H1 (cell line): ENCODE measurements at regions not wholly inside any gene's neighbourhood (a gene's known extent, or its start where the extent isn't known, plus 50 kb on each side); places are given as distances from the start of the nearest gene placed in this dataset.

Experiments used
- CTCF ChIA-PET: fragments of 300-600 bp; sonication (Branson Sonifier 250); formaldehyde crosslinking; loops from one replicate; lab custom pipeline; 2021; ENCODE audit not compliant: partially characterized antibody; lab: Charles Lee
- POLR2A ChIA-PET: fragments of 300-600 bp; sonication (Branson Sonifier 250); formaldehyde crosslinking; loops from one replicate; lab custom pipeline; 2021; ENCODE audit warnings: inconsistent platforms; ENCODE audit not compliant: partially characterized antibody; lab: Charles Lee
- DNase-seq, 2 experiments: peaks; one replicate each; pipeline versions ENCODE4 v3.0.0 to v3.0.0-alpha.2; 2010 to 2022; ENCODE audit warnings: low spot score in 2 of 2, low read depth in 1 of 2, mixed read lengths in 1 of 2
- FAIRE-seq: peaks from 2 replicates; lab custom pipeline; 2011; peaks lifted over from hg19 to GRCh38; lab: Jason Lieb, UNC
- H2AFZ ChIP-seq: 2 replicates; pipeline ENCODE4 v1.8.1; 2012; ENCODE audit warnings: low read length, inconsistent platforms
- H2AK5ac ChIP-seq: 2 replicates; pipeline ENCODE4 v1.6.1; 2013; ENCODE audit warnings: low read depth, low read length
- H2BK120ac ChIP-seq: replicated peaks from 2 replicates; pipeline ENCODE3; 2013; ENCODE audit warnings: low read depth, low read length, inconsistent platforms
- H2BK12ac ChIP-seq: 2 replicates; pipeline ENCODE4 v1.6.1; 2013; ENCODE audit warnings: low read depth, low read length
- H2BK15ac ChIP-seq: 2 replicates; pipeline ENCODE4 v1.6.1; 2013; ENCODE audit warnings: low read length
- H2BK20ac ChIP-seq: 2 replicates; pipeline ENCODE4 v1.6.1; 2013; ENCODE audit warnings: low read length
- H2BK5ac ChIP-seq: 2 replicates; pipeline ENCODE4 v1.6.1; 2013; ENCODE audit warnings: low read depth, low read length
- H3K14ac ChIP-seq: 2 replicates; pipeline ENCODE4 v1.6.1; 2013; ENCODE audit warnings: inconsistent platforms; ENCODE audit not compliant: insufficient read length
- H3K18ac ChIP-seq: 2 replicates; pipeline ENCODE4 v1.6.1; 2013; ENCODE audit warnings: low read length; ENCODE audit errors: extremely low read depth
- H3K23ac ChIP-seq: 2 replicates; pipeline ENCODE4 v1.6.1; 2013; ENCODE audit warnings: inconsistent platforms; ENCODE audit not compliant: insufficient read length
- H3K23me2 ChIP-seq: 2 replicates; pipeline ENCODE4 v1.6.1; 2013; ENCODE audit warnings: low read depth, low read length
- H3K27ac ChIP-seq: 2 replicates; pipeline ENCODE4 v1.6.1; 2011; ENCODE audit warnings: low read depth, low read length, inconsistent platforms
- H3K27me3 ChIP-seq, 4 experiments: replicated peaks in 1 of 4; 1 replicate in 1 of 4; 2 replicates in 3 of 4; pipeline versions ENCODE4 v1.6.1 to v1.8.1; 2011 to 2013; ENCODE audit warnings: low read length in 3 of 4, mild to moderate bottlenecking in 3 of 4, inconsistent platforms in 2 of 4, mixed read lengths in 2 of 4, moderate library complexity in 1 of 4; ENCODE audit not compliant: control insufficient read depth in 3 of 4, insufficient read depth in 3 of 4; ENCODE audit errors: extremely low read depth in 1 of 4
- H3K36me3 ChIP-seq, 4 experiments: 2 replicates each; pipeline versions ENCODE4 v1.6.1 to v1.8.1; 2011 to 2013; ENCODE audit warnings: mild to moderate bottlenecking in 4 of 4, low read length in 3 of 4, moderate library complexity in 2 of 4, control low read depth in 1 of 4, inconsistent platforms in 1 of 4; ENCODE audit not compliant: insufficient read depth in 4 of 4, control insufficient read depth in 2 of 4
- H3K4ac ChIP-seq: replicated peaks from 2 replicates; pipeline ENCODE3; 2013; ENCODE audit warnings: low read length, low read depth, mixed read lengths, inconsistent platforms; ENCODE audit not compliant: insufficient read length
- H3K4me1 ChIP-seq, 4 experiments: replicated peaks in 1 of 4; 1 replicate in 1 of 4; 2 replicates in 3 of 4; pipeline versions ENCODE4 v1.6.1 to v1.8.1; 2011 to 2013; ENCODE audit warnings: low read length in 3 of 4, inconsistent platforms in 2 of 4, mixed read lengths in 1 of 4; ENCODE audit not compliant: insufficient read depth in 4 of 4, control insufficient read depth in 3 of 4
- H3K4me2 ChIP-seq, 2 experiments: 2 replicates each; pipeline versions ENCODE4 v1.6.1 to v1.8.1; 2011 to 2013; ENCODE audit warnings: low read depth in 2 of 2, low read length in 2 of 2, control low read depth in 1 of 2, inconsistent platforms in 1 of 2, mild to moderate bottlenecking in 1 of 2; ENCODE audit not compliant: insufficient read depth in 1 of 2
- H3K4me3 ChIP-seq, 4 experiments: fragments of 200-600, 300-600 bp in 1 of 4; sonication (generic), shearing (Covaris generic), sonication (Bioruptor Twin) in 1 of 4; 2 replicates each; pipeline versions ENCODE4 v1.5.1 to v1.8.1; 2011 to 2016; ENCODE audit warnings: low read length in 4 of 4, low read depth in 3 of 4, control low read depth in 2 of 4, inconsistent platforms in 2 of 4, mild to moderate bottlenecking in 2 of 4, mixed read lengths in 1 of 4, moderate library complexity in 1 of 4; ENCODE audit not compliant: insufficient read depth in 2 of 4; ENCODE audit errors: extremely low read depth in 1 of 4
- H3K56ac ChIP-seq: replicated peaks from 2 replicates; pipeline ENCODE3; 2013; ENCODE audit warnings: low read depth, mild to moderate bottlenecking, mixed read lengths, low read length, inconsistent platforms; ENCODE audit not compliant: insufficient read length
- H3K79me1 ChIP-seq: 2 replicates; pipeline ENCODE4 v1.6.1; 2013; ENCODE audit warnings: low read depth, low read length, control low read depth
- H3K79me2 ChIP-seq, 2 experiments: 2 replicates each; pipeline versions ENCODE4 v1.6.1 to v1.8.1; 2012 to 2013; ENCODE audit warnings: low read length in 2 of 2, mild to moderate bottlenecking in 2 of 2, inconsistent platforms in 1 of 2; ENCODE audit not compliant: insufficient read depth in 2 of 2, control insufficient read depth in 1 of 2
- H3K9ac ChIP-seq, 4 experiments: replicated peaks in 1 of 4; 1 replicate in 1 of 4; 2 replicates in 3 of 4; pipeline versions ENCODE4 v1.6.1 to v1.8.1; 2011 to 2013; ENCODE audit warnings: low read depth in 3 of 4, low read length in 3 of 4, control low read depth in 2 of 4, mild to moderate bottlenecking in 2 of 4, moderate library complexity in 2 of 4, inconsistent platforms in 1 of 4; ENCODE audit errors: extremely low read depth in 1 of 4
- H3K9me3 ChIP-seq, 2 experiments: 2 replicates each; pipeline versions ENCODE4 v1.6.1 to v1.8.1; 2012 to 2013; ENCODE audit warnings: mild to moderate bottlenecking in 2 of 2, moderate library complexity in 2 of 2, control low read depth in 1 of 2, inconsistent platforms in 1 of 2, low read depth in 1 of 2, low read length in 1 of 2, mixed read lengths in 1 of 2; ENCODE audit not compliant: insufficient read depth in 2 of 2
- H4K20me1 ChIP-seq, 2 experiments: replicated peaks in 1 of 2; 2 replicates each; pipeline versions ENCODE3 to v1.8.1; 2011 to 2013; ENCODE audit warnings: inconsistent platforms in 2 of 2, low read length in 2 of 2, mild to moderate bottlenecking in 1 of 2; ENCODE audit not compliant: insufficient read depth in 2 of 2, control insufficient read depth in 1 of 2
- H4K5ac ChIP-seq: 2 replicates; pipeline ENCODE4 v1.6.1; 2013; ENCODE audit warnings: low read length, low read depth, mixed read lengths, inconsistent platforms; ENCODE audit not compliant: insufficient read length
- H4K8ac ChIP-seq: 2 replicates; pipeline ENCODE4 v1.8.0; 2013; ENCODE audit warnings: mild to moderate bottlenecking, moderate library complexity, low read length, inconsistent platforms; ENCODE audit not compliant: insufficient read depth; ENCODE audit errors: extremely low read depth
- H4K91ac ChIP-seq: replicated peaks from 2 replicates; pipeline ENCODE3; 2013; ENCODE audit warnings: low read length, mixed read lengths, inconsistent platforms; ENCODE audit not compliant: insufficient read length
- ASH2L ChIP-seq: fragments of 200-600, 300-600 bp; sonication (generic); IDR thresholded peaks from one replicate; pipeline ENCODE4 v1.7.1; 2017; ENCODE audit warnings: low read length
- CHD2 ChIP-seq: IDR thresholded peaks from 2 replicates; pipeline ENCODE4 v1.6.1; 2012; ENCODE audit warnings: low read length, improper control_type of control experiment
- E2F6 ChIP-seq: IDR thresholded peaks from 2 replicates; pipeline ENCODE4 v1.6.1; 2012; ENCODE audit warnings: inconsistent platforms
- EGR1 ChIP-seq: IDR thresholded peaks from 2 replicates; pipeline ENCODE4 v1.6.1; 2011; ENCODE audit warnings: low read depth, low read length, borderline replicate concordance
- EZH2 ChIP-seq: fragments of 200-600 bp; sonication (generic); IDR thresholded peaks from 2 replicates; pipeline ENCODE4 v1.7.1; 2012; ENCODE audit warnings: low read depth, mild to moderate bottlenecking, moderate library complexity, low read length, inconsistent platforms; ENCODE audit not compliant: severe bottlenecking
- HDAC6 ChIP-seq: IDR thresholded peaks from one replicate; pipeline ENCODE4 v1.7.1; 2012; ENCODE audit warnings: low read depth, mild to moderate bottlenecking, inconsistent platforms, low read length, moderate library complexity
- KDM4A ChIP-seq: IDR thresholded peaks from one replicate; pipeline ENCODE4 v1.7.1; 2012; ENCODE audit warnings: low read depth, mild to moderate bottlenecking, moderate library complexity, low read length, inconsistent platforms; ENCODE audit not compliant: severe bottlenecking
- MAX ChIP-seq: IDR thresholded peaks from 2 replicates; pipeline ENCODE4 v1.6.1; 2012; ENCODE audit warnings: inconsistent platforms
- RAD21 ChIP-seq, 2 experiments: IDR thresholded peaks in 1 of 2; conservative IDR thresholded peaks in 1 of 2; 2 replicates each; pipeline ENCODE4 v1.6.1; 2011; ENCODE audit warnings: low read depth in 2 of 2, low read length in 2 of 2, improper control_type of control experiment in 1 of 2, inconsistent platforms in 1 of 2, mild to moderate bottlenecking in 1 of 2, moderate library complexity in 1 of 2
- SP1 ChIP-seq: IDR thresholded peaks from 2 replicates; pipeline ENCODE4 v1.6.1; 2011; ENCODE audit warnings: low read depth, low read length
- WGBS, 2 experiments: shearing (Covaris generic) in 1 of 2; methylation state at CpG; one replicate each; pipeline versions ENCODE4 v1.1.6 to v1.1.7; 2013 to 2015; ENCODE audit warnings: low lambda C conversion rate in 2 of 2, mixed read lengths in 2 of 2, inconsistent platforms in 1 of 2, low coverage in 1 of 2, missing lambda C conversion rate in 1 of 2; ENCODE audit not compliant: insufficient replicate concordance in 2 of 2, insufficient coverage in 1 of 2, insufficient read length in 1 of 2; ENCODE audit errors: extremely low coverage in 1 of 2, missing lambda C conversion rate in 1 of 2; 5-methylcytosine and 5-hydroxymethylcytosine counted together

GRCh38 chr1:217140041-217140901 lies 417.0 kb upstream of the ESRRG start:
- peak overlapping the region; percentile 5 to 63 (median 36); a peak in 7 of 8 replicates for H3K4me3 ChIP-seq
- H4K8ac ChIP-seq, result no peak overlapping the region
- H2BK5ac ChIP-seq, result no peak overlapping the region
- FAIRE-seq (no peak), DNase-seq (peak in 1 of 2 experiments; percentile 59)
- no peaks in the 10 kb centered on the region for H3K36me3 ChIP-seq
- peak overlapping the region; percentile 78; the same call in 1 of the 2 replicates for H2BK12ac ChIP-seq
- no peak overlapping the region for H3K14ac ChIP-seq
- H4K91ac ChIP-seq, result no peak overlapping the region
- H4K20me1 ChIP-seq, result peaks cover 0 to 6% of the 10 kb centered on the region in 2 experiments
- H3K56ac ChIP-seq, result no peak overlapping the region
- H2AK5ac ChIP-seq, result no peak overlapping the region
- H3K79me1 ChIP-seq, result no peaks in the 10 kb centered on the region
- POLR2A ChIA-PET, result no interaction called here
- 1% methylated on average over 20 of the region's 30 CpGs; no CpG with 5 or more reads in 1 of the 2 experiments for WGBS, 2 experiments
- no peak overlapping the region for H2BK20ac ChIP-seq
- H2AFZ ChIP-seq, result no peak overlapping the region; the same call in 1 of the 2 replicates
- no peak overlapping the region for H3K23ac ChIP-seq
- no peak overlapping the region for H3K18ac ChIP-seq
- CTCF ChIA-PET, result interaction anchor here (0.6 to 1.4 kb wide), 6 partner anchors 12 to 1901 kb away, joined by 3 to 4 read pairs (median 3); no protein-coding TSS in a partner anchor
- H2BK15ac ChIP-seq, result no peak overlapping the region
- peaks cover 37 to 67% (median 54%) of the 10 kb centered on the region in 4 experiments for H3K27me3 ChIP-seq
- peaks cover 9 to 32% (median 16%) of the 10 kb centered on the region in 4 experiments for H3K4me1 ChIP-seq
- H3K4me2 ChIP-seq, result peak overlapping the region; percentile 73 to 88
- H3K23me2 ChIP-seq, result peaks cover 13% of the 10 kb centered on the region; the same call in 1 of the 2 replicates
- no peak overlapping the region for H4K5ac ChIP-seq
- TF ChIP-seq E2F6 (peak; percentile 51; the same call in 1 of the 2 replicates), CHD2 (no peak), MAX (peak; percentile 74), ASH2L (peak; percentile 24), SP1 (0 out of 2 replicates have a peak, but pooled peaks have one; percentile 10), EZH2 (peak; percentile 10), KDM4A (peak; percentile 50), EGR1 (peak; percentile 12; the same call in 1 of the 2 replicates), RAD21 (IDR thresholded peaks at IDR 0.05 in 1 of 2, conservative IDR thresholded peaks at IDR 0.05 in 1 of 2; ENCODE audit: low read depth in 2 of 2, low read length in 2 of 2) (no peak), HDAC6 (no peak)
- no peak overlapping the region for H3K9ac ChIP-seq
- peak overlapping the region; percentile 19 for H2BK120ac ChIP-seq
- H3K4ac ChIP-seq, result no peak overlapping the region
- H3K9me3 ChIP-seq, result no peaks in the 10 kb centered on the region
- no peaks in the 10 kb centered on the region for H3K79me2 ChIP-seq
- no peak overlapping the region for H3K27ac ChIP-seq
